Liver (tissue), 8 donors: ENCODE measurements at regions not wholly inside any gene's neighbourhood (a gene's known extent, or its start where the extent isn't known, plus 50 kb on each side); places are given as distances from the start of the nearest gene placed in this dataset.

Experiments used
- DNase-seq: peaks from one replicate; pipeline ENCODE4 v3.0.0-alpha.2; 2017; ENCODE audit warnings: low spot score
- H3K27ac ChIP-seq, 2 donors: one replicate each; pipeline ENCODE4 v1.7.0; 2013; ENCODE audit warnings: inconsistent platforms in 2 of 2, low read length in 2 of 2, control low read depth in 1 of 2, low read depth in 1 of 2, mild to moderate bottlenecking in 1 of 2
- H3K27me3 ChIP-seq, 4 donors: one replicate each; pipeline versions ENCODE4 v1.6.1 to v1.7.0; 2013; ENCODE audit warnings: low read length in 3 of 4, inconsistent platforms in 1 of 4, mild to moderate bottlenecking in 1 of 4, moderate library complexity in 1 of 4; ENCODE audit not compliant: control insufficient read depth in 4 of 4, insufficient read depth in 4 of 4
- H3K36me3 ChIP-seq, 4 donors: one replicate each; pipeline versions ENCODE4 v1.6.1 to v1.7.0; 2013; ENCODE audit warnings: low read length in 3 of 4, mild to moderate bottlenecking in 3 of 4, low read depth in 1 of 4, moderate library complexity in 1 of 4; ENCODE audit not compliant: control insufficient read depth in 4 of 4, insufficient read depth in 3 of 4
- H3K4me1 ChIP-seq, 4 donors: one replicate each; pipeline versions ENCODE4 v1.6.1 to v1.7.0; 2013; ENCODE audit warnings: low read length in 3 of 4, mild to moderate bottlenecking in 3 of 4, moderate library complexity in 1 of 4; ENCODE audit not compliant: control insufficient read depth in 4 of 4, insufficient read depth in 4 of 4
- H3K4me3 ChIP-seq, 3 donors: one replicate each; pipeline versions ENCODE4 v1.6.1 to v1.7.0; 2013; ENCODE audit warnings: low read length in 3 of 3, control low read depth in 1 of 3, low read depth in 1 of 3, mild to moderate bottlenecking in 1 of 3
- H3K9ac ChIP-seq, 2 donors: one replicate each; pipeline ENCODE4 v1.7.0; 2013; ENCODE audit warnings: low read length in 2 of 2, mild to moderate bottlenecking in 2 of 2, moderate library complexity in 2 of 2, control low read depth in 1 of 2, low read depth in 1 of 2
- H3K9me3 ChIP-seq, 4 donors: one replicate each; pipeline versions ENCODE4 v1.6.1 to v1.7.0; 2013; ENCODE audit warnings: low read length in 3 of 4; ENCODE audit not compliant: control insufficient read depth in 4 of 4
- EGR1 ChIP-seq, 2 donors: IDR thresholded peaks; 2 replicates each; pipeline ENCODE4 v1.6.1; 2016 to 2018; ENCODE audit warnings: antibody characterized with exemption in 2 of 2, low read depth in 2 of 2
- FOXA1 ChIP-seq: IDR thresholded peaks from 2 replicates; pipeline ENCODE4 v1.6.1; 2016; ENCODE audit warnings: antibody characterized with exemption
- GABPA ChIP-seq, 2 donors: IDR thresholded peaks in 1 of 2; conservative IDR thresholded peaks in 1 of 2; 2 replicates each; pipeline ENCODE4 v1.6.1; 2016; ENCODE audit warnings: antibody characterized with exemption in 2 of 2, mild to moderate bottlenecking in 1 of 2, moderate library complexity in 1 of 2
- HNF4A ChIP-seq, 2 donors: conservative IDR thresholded peaks; 2 replicates each; pipeline ENCODE4 v1.6.1; 2016; ENCODE audit warnings: antibody characterized with exemption in 2 of 2, mild to moderate bottlenecking in 2 of 2
- JUND ChIP-seq, 2 donors: IDR thresholded peaks; 2 replicates each; pipeline ENCODE4 v1.6.1; 2016; ENCODE audit warnings: antibody characterized with exemption in 2 of 2
- NR2F2 ChIP-seq: IDR thresholded peaks from 2 replicates; pipeline ENCODE4 v1.6.1; 2016; ENCODE audit warnings: antibody characterized with exemption
- RXRA ChIP-seq, 2 donors: IDR thresholded peaks; 2 replicates each; pipeline ENCODE4 v1.6.1; 2017 to 2018; ENCODE audit warnings: antibody characterized with exemption in 2 of 2, mild to moderate bottlenecking in 1 of 2
- SP1 ChIP-seq: IDR thresholded peaks from 2 replicates; pipeline ENCODE4 v1.6.1; 2018; ENCODE audit warnings: antibody characterized with exemption, mild to moderate bottlenecking
- TAF1 ChIP-seq: conservative IDR thresholded peaks from 2 replicates; pipeline ENCODE4 v1.6.1; 2016; ENCODE audit warnings: antibody characterized with exemption, mild to moderate bottlenecking
- YY1 ChIP-seq: IDR thresholded peaks from 2 replicates; pipeline ENCODE4 v1.6.1; 2016; ENCODE audit warnings: antibody characterized with exemption, mild to moderate bottlenecking
- WGBS: extraction: QIAGEN DNeasy Blood & Tissue Kit; methylation state at CpG from one replicate; pipeline ENCODE4 v1.1.7; 2013; 5-methylcytosine and 5-hydroxymethylcytosine counted together
- TF ChIP-seq, protein P1 (sequence below): IDR thresholded peaks from 2 replicates; pipeline ENCODE4 v1.6.1; 2016; ENCODE audit warnings: antibody characterized with exemption
- TF ChIP-seq, protein P2 (sequence below): fragments of 150-350 bp; IDR thresholded peaks from 2 replicates; pipeline ENCODE4 v1.5.1; 2017; ENCODE audit warnings: improper control_type of control experiment, low read depth, low read length; ENCODE audit not compliant: missing input control
- TF ChIP-seq, protein P3 (sequence below): IDR thresholded peaks from 2 replicates; pipeline ENCODE4 v1.6.1; 2016; ENCODE audit warnings: antibody characterized with exemption
- TF ChIP-seq, protein P4 (sequence below): IDR thresholded peaks from 2 replicates; pipeline ENCODE4 v1.6.1; 2016; ENCODE audit warnings: antibody characterized with exemption, mild to moderate bottlenecking
- donor health status: healthy.
- donor health status: healthy.
- donor health status: healthy.
- donor health status: healthy.
- donor health status: healthy.

DNA sequence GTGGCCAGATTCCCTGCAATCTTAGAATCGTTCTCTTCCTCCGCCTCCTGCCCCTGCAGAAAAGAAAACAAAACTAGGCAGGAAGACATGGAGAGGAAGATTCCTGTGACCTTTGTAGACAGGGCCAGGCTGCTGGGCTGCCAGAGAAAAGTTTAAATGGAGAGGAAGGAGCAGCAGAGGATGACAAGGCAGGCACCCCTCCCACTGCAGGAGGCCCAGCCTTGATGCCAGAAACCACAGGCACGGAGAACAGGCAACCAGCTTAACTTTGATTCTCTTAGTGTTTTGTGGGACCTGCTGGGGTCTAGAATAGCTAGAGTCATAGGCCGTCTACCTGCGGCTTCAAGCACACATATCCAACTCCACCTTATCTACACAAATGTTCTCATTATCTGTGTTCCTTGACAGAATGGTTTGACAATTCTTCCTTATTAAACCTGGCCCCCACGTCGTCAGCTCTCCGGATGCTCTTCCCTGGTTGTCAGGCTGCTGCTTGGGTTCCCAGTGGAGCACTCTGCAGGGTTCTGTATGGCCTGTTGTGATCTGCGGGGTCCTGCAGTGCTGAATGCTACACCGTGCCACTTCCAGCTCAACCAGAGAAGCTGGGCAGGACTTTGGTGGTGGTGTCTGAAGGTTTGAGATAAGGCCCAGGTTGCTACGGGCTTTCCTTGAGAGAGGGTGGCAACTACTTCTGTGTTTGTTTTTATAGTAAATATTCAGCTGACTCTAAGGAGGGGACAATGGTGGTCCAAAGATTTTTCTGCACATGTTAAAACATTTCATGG, 609.5 kb downstream of the AACS start:
- Histone ChIP-seq H3K36me3 (no peaks in the 10 kb centered on the region), H3K27me3 (no peaks in the 10 kb centered on the region), H3K4me3 (no peak overlapping the region), H3K4me1 (no peaks in the 10 kb centered on the region), H3K27ac (no peak overlapping the region), H3K9me3 (no peaks in the 10 kb centered on the region), H3K9ac (no peak overlapping the region)
- DNase-seq, result no peak
- TF ChIP-seq RXRA (IDR thresholded peaks at IDR 0.05), result no peak
- 74% methylated on average over 11 of the region's 11 CpGs for WGBS

DNA sequence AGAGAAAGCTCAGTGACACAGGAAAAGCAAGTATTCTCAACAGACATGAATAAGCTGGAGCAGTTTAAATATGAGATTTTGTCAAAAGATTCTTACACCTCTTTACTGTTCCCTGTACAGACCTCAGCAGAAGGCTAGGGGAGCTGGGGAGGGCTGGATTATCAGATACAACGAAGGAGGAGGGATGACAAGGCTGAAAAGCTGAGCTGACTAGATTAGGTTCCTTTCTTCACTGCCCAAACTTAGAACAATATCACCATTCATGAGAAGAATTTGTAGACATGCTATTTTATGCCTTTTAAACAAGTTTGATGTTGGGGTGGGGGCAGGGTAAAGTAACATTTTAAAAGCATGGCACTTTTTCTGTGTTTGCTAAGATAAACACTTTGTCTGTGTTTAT, 611.1 kb downstream of the AACS start:
- Histone ChIP-seq H3K27me3 (no peaks in the 10 kb centered on the region), H3K36me3 (no peaks in the 10 kb centered on the region)
- WGBS, result 14% methylated on average over 1 of the region's 1 CpG

DNA sequence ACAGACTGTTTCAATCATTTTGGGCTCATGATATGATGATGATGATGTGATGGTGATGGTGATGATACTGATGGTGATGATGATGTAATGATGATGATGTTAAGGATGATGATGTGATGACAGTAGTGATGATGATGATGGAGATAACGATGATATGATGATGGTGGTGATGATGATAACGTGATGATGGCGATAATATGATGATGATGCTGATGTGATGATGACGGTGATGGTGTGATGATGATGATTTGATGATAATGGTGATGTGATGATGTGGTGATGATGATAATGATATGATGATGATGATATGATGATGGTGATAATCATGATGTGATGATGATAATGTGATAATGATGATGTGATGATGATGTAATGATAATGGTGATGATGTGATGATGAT, 612.6 kb downstream of the AACS start:
- no peaks in the 10 kb centered on the region for H3K27me3 ChIP-seq
- TF ChIP-seq, protein P1, sequence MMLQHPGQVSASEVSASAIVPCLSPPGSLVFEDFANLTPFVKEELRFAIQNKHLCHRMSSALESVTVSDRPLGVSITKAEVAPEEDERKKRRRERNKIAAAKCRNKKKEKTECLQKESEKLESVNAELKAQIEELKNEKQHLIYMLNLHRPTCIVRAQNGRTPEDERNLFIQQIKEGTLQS, result no peak
- TF ChIP-seq YY1 (no peak), HNF4A (conservative IDR thresholded peaks at IDR 0.05) (no peak), GABPA (IDR thresholded peaks at IDR 0.05 in 1 of 2, conservative IDR thresholded peaks at IDR 0.05 in 1 of 2) (no peak), EGR1 (IDR thresholded peaks at IDR 0.05; ENCODE audit: low read depth in 2 of 2) (no peak), JUND (IDR thresholded peaks at IDR 0.05) (no peak), NR2F2 (no peak)
- TF ChIP-seq, protein P2, sequence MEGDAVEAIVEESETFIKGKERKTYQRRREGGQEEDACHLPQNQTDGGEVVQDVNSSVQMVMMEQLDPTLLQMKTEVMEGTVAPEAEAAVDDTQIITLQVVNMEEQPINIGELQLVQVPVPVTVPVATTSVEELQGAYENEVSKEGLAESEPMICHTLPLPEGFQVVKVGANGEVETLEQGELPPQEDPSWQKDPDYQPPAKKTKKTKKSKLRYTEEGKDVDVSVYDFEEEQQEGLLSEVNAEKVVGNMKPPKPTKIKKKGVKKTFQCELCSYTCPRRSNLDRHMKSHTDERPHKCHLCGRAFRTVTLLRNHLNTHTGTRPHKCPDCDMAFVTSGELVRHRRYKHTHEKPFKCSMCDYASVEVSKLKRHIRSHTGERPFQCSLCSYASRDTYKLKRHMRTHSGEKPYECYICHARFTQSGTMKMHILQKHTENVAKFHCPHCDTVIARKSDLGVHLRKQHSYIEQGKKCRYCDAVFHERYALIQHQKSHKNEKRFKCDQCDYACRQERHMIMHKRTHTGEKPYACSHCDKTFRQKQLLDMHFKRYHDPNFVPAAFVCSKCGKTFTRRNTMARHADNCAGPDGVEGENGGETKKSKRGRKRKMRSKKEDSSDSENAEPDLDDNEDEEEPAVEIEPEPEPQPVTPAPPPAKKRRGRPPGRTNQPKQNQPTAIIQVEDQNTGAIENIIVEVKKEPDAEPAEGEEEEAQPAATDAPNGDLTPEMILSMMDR, result no peak
- TF ChIP-seq, protein P3, sequence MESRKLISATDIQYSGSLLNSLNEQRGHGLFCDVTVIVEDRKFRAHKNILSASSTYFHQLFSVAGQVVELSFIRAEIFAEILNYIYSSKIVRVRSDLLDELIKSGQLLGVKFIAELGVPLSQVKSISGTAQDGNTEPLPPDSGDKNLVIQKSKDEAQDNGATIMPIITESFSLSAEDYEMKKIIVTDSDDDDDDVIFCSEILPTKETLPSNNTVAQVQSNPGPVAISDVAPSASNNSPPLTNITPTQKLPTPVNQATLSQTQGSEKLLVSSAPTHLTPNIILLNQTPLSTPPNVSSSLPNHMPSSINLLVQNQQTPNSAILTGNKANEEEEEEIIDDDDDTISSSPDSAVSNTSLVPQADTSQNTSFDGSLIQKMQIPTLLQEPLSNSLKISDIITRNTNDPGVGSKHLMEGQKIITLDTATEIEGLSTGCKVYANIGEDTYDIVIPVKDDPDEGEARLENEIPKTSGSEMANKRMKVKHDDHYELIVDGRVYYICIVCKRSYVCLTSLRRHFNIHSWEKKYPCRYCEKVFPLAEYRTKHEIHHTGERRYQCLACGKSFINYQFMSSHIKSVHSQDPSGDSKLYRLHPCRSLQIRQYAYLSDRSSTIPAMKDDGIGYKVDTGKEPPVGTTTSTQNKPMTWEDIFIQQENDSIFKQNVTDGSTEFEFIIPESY, result no peak
- TF ChIP-seq, protein P4, sequence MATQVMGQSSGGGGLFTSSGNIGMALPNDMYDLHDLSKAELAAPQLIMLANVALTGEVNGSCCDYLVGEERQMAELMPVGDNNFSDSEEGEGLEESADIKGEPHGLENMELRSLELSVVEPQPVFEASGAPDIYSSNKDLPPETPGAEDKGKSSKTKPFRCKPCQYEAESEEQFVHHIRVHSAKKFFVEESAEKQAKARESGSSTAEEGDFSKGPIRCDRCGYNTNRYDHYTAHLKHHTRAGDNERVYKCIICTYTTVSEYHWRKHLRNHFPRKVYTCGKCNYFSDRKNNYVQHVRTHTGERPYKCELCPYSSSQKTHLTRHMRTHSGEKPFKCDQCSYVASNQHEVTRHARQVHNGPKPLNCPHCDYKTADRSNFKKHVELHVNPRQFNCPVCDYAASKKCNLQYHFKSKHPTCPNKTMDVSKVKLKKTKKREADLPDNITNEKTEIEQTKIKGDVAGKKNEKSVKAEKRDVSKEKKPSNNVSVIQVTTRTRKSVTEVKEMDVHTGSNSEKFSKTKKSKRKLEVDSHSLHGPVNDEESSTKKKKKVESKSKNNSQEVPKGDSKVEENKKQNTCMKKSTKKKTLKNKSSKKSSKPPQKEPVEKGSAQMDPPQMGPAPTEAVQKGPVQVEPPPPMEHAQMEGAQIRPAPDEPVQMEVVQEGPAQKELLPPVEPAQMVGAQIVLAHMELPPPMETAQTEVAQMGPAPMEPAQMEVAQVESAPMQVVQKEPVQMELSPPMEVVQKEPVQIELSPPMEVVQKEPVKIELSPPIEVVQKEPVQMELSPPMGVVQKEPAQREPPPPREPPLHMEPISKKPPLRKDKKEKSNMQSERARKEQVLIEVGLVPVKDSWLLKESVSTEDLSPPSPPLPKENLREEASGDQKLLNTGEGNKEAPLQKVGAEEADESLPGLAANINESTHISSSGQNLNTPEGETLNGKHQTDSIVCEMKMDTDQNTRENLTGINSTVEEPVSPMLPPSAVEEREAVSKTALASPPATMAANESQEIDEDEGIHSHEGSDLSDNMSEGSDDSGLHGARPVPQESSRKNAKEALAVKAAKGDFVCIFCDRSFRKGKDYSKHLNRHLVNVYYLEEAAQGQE, result no peak
- H3K4me1 ChIP-seq, result no peaks in the 10 kb centered on the region
- H3K9me3 ChIP-seq, result no peaks in the 10 kb centered on the region
- no peak overlapping the region for H3K9ac ChIP-seq
- no peak for DNase-seq
- no peak overlapping the region for H3K4me3 ChIP-seq
- H3K27ac ChIP-seq, result no peak overlapping the region
- no peaks in the 10 kb centered on the region for H3K36me3 ChIP-seq
- 87% methylated on average over 4 of the region's 4 CpGs for WGBS

More for the DNA sequence above, 611.1 kb downstream of the AACS start:
- no peak overlapping the region for H3K9ac ChIP-seq
- H3K4me3 ChIP-seq, result no peak overlapping the region
- H3K4me1 ChIP-seq, result no peaks in the 10 kb centered on the region
- no peaks in the 10 kb centered on the region for H3K9me3 ChIP-seq
- H3K27ac ChIP-seq, result no peak overlapping the region
- TF ChIP-seq FOXA1 (no peak), RXRA (IDR thresholded peaks at IDR 0.05) (no peak), TAF1 (no peak), SP1 (no peak)
- no peak for DNase-seq
